Activated B cell treated with CpG ODN at 0.5 μM for 24 hours (primary cell): ENCODE measurements at regions not wholly inside any gene's neighbourhood (a gene's known extent, or its start where the extent isn't known, plus 50 kb on each side); places are given as distances from the start of the nearest gene placed in this dataset.

Experiments
- ATAC-seq: fragments of 200-7000 bp; cut with Tn5 transposase; one replicate; pipeline ENCODE4 v1.10.0; 2021; ENCODE audit warnings: low read depth, mild to moderate bottlenecking, moderate library complexity
- CTCF ChIA-PET: fragments of 350-600 bp; sonication (Branson Sonifier 250); formaldehyde crosslinking; loops from one replicate; lab custom pipeline; 2021; ENCODE audit warnings: antibody characterized with exemption; lab: Charles Lee
- POLR2A ChIA-PET: fragments of 350-600 bp; sonication (Branson Sonifier 250); formaldehyde crosslinking; loops from one replicate; lab custom pipeline; 2021; ENCODE audit warnings: antibody characterized with exemption; lab: Charles Lee
- DNase-seq: peaks from one replicate; pipeline ENCODE4 v3.0.0; 2022
- H3K27ac Mint-ChIP-seq: one replicate; pipeline ENCODE4 v1.8.0; 2020; ENCODE audit warnings: mixed read lengths
- H3K27me3 Mint-ChIP-seq: one replicate; pipeline ENCODE4 v1.8.0; 2021; ENCODE audit warnings: mixed read lengths
- H3K36me3 Mint-ChIP-seq: one replicate; pipeline ENCODE4 v1.8.0; 2021; ENCODE audit warnings: low read depth, mixed read lengths
- H3K4me1 Mint-ChIP-seq: one replicate; pipeline ENCODE4 v1.8.0; 2021; ENCODE audit warnings: mixed read lengths
- H3K4me3 Mint-ChIP-seq: one replicate; pipeline ENCODE4 v1.8.0; 2020; ENCODE audit warnings: mild to moderate bottlenecking, mixed read lengths
- H3K9me3 Mint-ChIP-seq: one replicate; pipeline ENCODE4 v1.8.0; 2020; ENCODE audit warnings: mixed read lengths
- CTCF ChIP-seq: fragments of 200-600 bp; IDR thresholded peaks from one replicate; pipeline ENCODE4 v1.8.0; 2022; ENCODE audit warnings: antibody characterized with exemption, mild to moderate bottlenecking
- intact Hi-C: fragments of 100-400 bp; cut with micrococcal nuclease; formaldehyde crosslinking; loops from one replicate; pipeline ENCODE4 v1.15.1; 2024

- no peak for DNase-seq
- no peak overlapping the region for H3K27ac Mint-ChIP-seq
- no peaks in the 10 kb centered on the region for H3K27me3 Mint-ChIP-seq
- H3K4me3 Mint-ChIP-seq: no peak overlapping the region
- no peaks in the 10 kb centered on the region for H3K4me1 Mint-ChIP-seq
- intact Hi-C loops: no loop called here
- TF ChIP-seq CTCF: no peak
- no peak for ATAC-seq
- POLR2A ChIA-PET: no interaction called here
- CTCF ChIA-PET: no interaction called here
- H3K36me3 Mint-ChIP-seq: no peaks in the 10 kb centered on the region
- no peaks in the 10 kb centered on the region for H3K9me3 Mint-ChIP-seq
Measured at GRCh38 chr4:24042094-24042493, 152.2 kb upstream of the PPARGC1A start.

- Mint-ChIP-seq H3K27ac (no peak overlapping the region), H3K4me3 (no peak overlapping the region), H3K27me3 (no peaks in the 10 kb centered on the region), H3K4me1 (no peaks in the 10 kb centered on the region), H3K36me3 (no peaks in the 10 kb centered on the region), H3K9me3 (no peaks in the 10 kb centered on the region)
- ChIA-PET CTCF (no interaction called here), POLR2A (no interaction called here)
- TF ChIP-seq CTCF: no peak
- ATAC-seq (no peak), DNase-seq (no peak)
- intact Hi-C loops: no loop called here
Measured at GRCh38 chr4:24040811-24041210, 151.0 kb upstream of the PPARGC1A start.

GRCh38 chr4:24033626-24034025 is 143.8 kb upstream of the PPARGC1A start:
- no peak overlapping the region for H3K27ac Mint-ChIP-seq
- POLR2A ChIA-PET: no interaction called here
- TF ChIP-seq CTCF: no peak
- no peaks in the 10 kb centered on the region for H3K36me3 Mint-ChIP-seq
- H3K4me3 Mint-ChIP-seq: no peak overlapping the region
- CTCF ChIA-PET: no interaction called here
- ATAC-seq (no peak), DNase-seq (no peak)
- H3K9me3 Mint-ChIP-seq: no peaks in the 10 kb centered on the region
- intact Hi-C loops: no loop called here
- no peaks in the 10 kb centered on the region for H3K4me1 Mint-ChIP-seq
- no peaks in the 10 kb centered on the region for H3K27me3 Mint-ChIP-seq

- POLR2A ChIA-PET: no interaction called here
- H3K4me3 Mint-ChIP-seq: no peak overlapping the region
Measured at GRCh38 chr4:24032371-24032989, 142.6 kb upstream of the PPARGC1A start.

GRCh38 chr4:24026596-24026995 is 136.7 kb upstream of the PPARGC1A start:
- Mint-ChIP-seq H3K9me3 (no peaks in the 10 kb centered on the region), H3K4me3 (no peak overlapping the region), H3K27ac (no peak overlapping the region), H3K4me1 (no peaks in the 10 kb centered on the region), H3K36me3 (no peaks in the 10 kb centered on the region), H3K27me3 (no peaks in the 10 kb centered on the region)
- DNase-seq (no peak), ATAC-seq (no peak)
- TF ChIP-seq CTCF: no peak
- ChIA-PET CTCF (no interaction called here), POLR2A (no interaction called here)
- intact Hi-C loops: no loop called here

More at GRCh38 chr4:24032371-24032989, 142.6 kb upstream of the PPARGC1A start:
- ATAC-seq (no peak), DNase-seq (no peak)
- Mint-ChIP-seq H3K4me1 (no peaks in the 10 kb centered on the region), H3K27me3 (no peaks in the 10 kb centered on the region), H3K27ac (no peak overlapping the region), H3K36me3 (no peaks in the 10 kb centered on the region), H3K9me3 (no peaks in the 10 kb centered on the region)
- intact Hi-C loops: no loop called here
- TF ChIP-seq CTCF: no peak
- CTCF ChIA-PET: no interaction called here
